WTC11 (cell line): ENCODE measurements at regions not wholly inside any gene's neighbourhood (a gene's known extent, or its start where the extent isn't known, plus 50 kb on each side); places are given as distances from the start of the nearest gene placed in this dataset.

ENCODE experiments used
- ATAC-seq: fragments of 200-7000 bp; cut with Tn5 transposase; 2 replicates; pipeline ENCODE4 v1.10.0; 2021; ENCODE audit warnings: mild to moderate bottlenecking, moderate library complexity
- CTCF ChIA-PET: fragments of 300-600 bp; sonication (Branson Sonifier 250); formaldehyde crosslinking; loops from one replicate; lab custom pipeline; 2021; ENCODE audit warnings: antibody characterized with exemption; lab: Charles Lee
- POLR2A ChIA-PET: fragments of 350-600 bp; sonication (Branson Sonifier 250); formaldehyde crosslinking; loops from one replicate; lab custom pipeline; 2021; ENCODE audit warnings: antibody characterized with exemption; lab: Charles Lee
- DNase-seq: peaks from one replicate; pipeline ENCODE4 v3.0.0; 2021; ENCODE audit warnings: low spot score
- H3K27ac Mint-ChIP-seq: 2 replicates; pipeline ENCODE4 v1.8.0; 2021; ENCODE audit warnings: mixed read lengths
- H3K27me3 Mint-ChIP-seq: 2 replicates; pipeline ENCODE4 v1.8.0; 2021; ENCODE audit warnings: low read depth, mild to moderate bottlenecking, moderate library complexity, mixed read lengths
- H3K36me3 Mint-ChIP-seq: 2 replicates; pipeline ENCODE4 v1.8.0; 2021; ENCODE audit warnings: mixed read lengths
- H3K4me1 Mint-ChIP-seq: 2 replicates; pipeline ENCODE4 v1.8.0; 2022; ENCODE audit warnings: mixed read lengths
- H3K4me3 Mint-ChIP-seq: 2 replicates; pipeline ENCODE4 v1.8.0; 2021; ENCODE audit warnings: mild to moderate bottlenecking, moderate library complexity, mixed read lengths
- H3K9me3 Mint-ChIP-seq: 2 replicates; pipeline ENCODE4 v1.8.0; 2021; ENCODE audit warnings: mixed read lengths
- CBFB ChIP-seq: sonication (generic); formaldehyde crosslinking; IDR thresholded peaks from 2 replicates; pipeline ENCODE4 v1.8.1; 2022; ENCODE audit warnings: mild to moderate bottlenecking, low read depth, missing genetic modification reagents
- E2F4 ChIP-seq: sonication (generic); formaldehyde crosslinking; IDR thresholded peaks from 2 replicates; pipeline ENCODE4 v1.8.1; 2022; ENCODE audit warnings: low read depth, mild to moderate bottlenecking, moderate library complexity, missing genetic modification reagents, borderline replicate concordance
- HMGA2 ChIP-seq: fragments of 250-450 bp; sonication (Bioruptor Pico); IDR thresholded peaks from 2 replicates; pipeline ENCODE4 v1.4.0; 2021; ENCODE audit warnings: mild to moderate bottlenecking, moderate library complexity
- IRF1 ChIP-seq: sonication (generic); formaldehyde crosslinking; IDR thresholded peaks from 2 replicates; pipeline ENCODE4 v1.8.0; 2023; ENCODE audit warnings: missing genetic modification reagents
- JAZF1 ChIP-seq: fragments of 250-450 bp; sonication (Bioruptor Pico); IDR thresholded peaks from 2 replicates; pipeline ENCODE4 v1.9.0; 2021; ENCODE audit warnings: moderate library complexity, mild to moderate bottlenecking, inconsistent platforms
- NFATC4 ChIP-seq: fragments of 250-450 bp; sonication (Bioruptor Pico); IDR thresholded peaks from 2 replicates; pipeline ENCODE4 v1.9.0; 2021; ENCODE audit warnings: mild to moderate bottlenecking
- NFE2L1 ChIP-seq: sonication (generic); formaldehyde crosslinking; IDR thresholded peaks from 2 replicates; pipeline ENCODE4 v1.8.1; 2023; ENCODE audit warnings: missing genetic modification reagents
- NFYB ChIP-seq: sonication (generic); formaldehyde crosslinking; conservative IDR thresholded peaks from 2 replicates; pipeline ENCODE4 v1.8.0; 2022; ENCODE audit warnings: low read depth, missing genetic modification reagents
- NR1H2 ChIP-seq: sonication (generic); formaldehyde crosslinking; IDR thresholded peaks from 2 replicates; pipeline ENCODE4 v1.9.0; 2021; ENCODE audit warnings: mild to moderate bottlenecking, moderate library complexity, missing genetic modification reagents
- OVOL2 ChIP-seq: fragments of 250-450 bp; sonication (Bioruptor Pico); IDR thresholded peaks from 2 replicates; pipeline ENCODE4 v1.9.0; 2021; ENCODE audit warnings: mild to moderate bottlenecking, borderline replicate concordance
- SP1 ChIP-seq: sonication (generic); formaldehyde crosslinking; conservative IDR thresholded peaks from 2 replicates; pipeline ENCODE4 v1.8.1; 2022; ENCODE audit warnings: missing genetic modification reagents
- TEAD4 ChIP-seq: sonication (generic); formaldehyde crosslinking; IDR thresholded peaks from 2 replicates; pipeline ENCODE4 v1.8.0; 2022; ENCODE audit warnings: mild to moderate bottlenecking, missing genetic modification reagents
- TP53 ChIP-seq: sonication (generic); formaldehyde crosslinking; IDR thresholded peaks from 2 replicates; pipeline ENCODE4 v1.8.1; 2023; ENCODE audit warnings: mild to moderate bottlenecking, missing genetic modification reagents
- ZMAT4 ChIP-seq: fragments of 250-450 bp; sonication (Bioruptor Pico); IDR thresholded peaks from 2 replicates; pipeline ENCODE4 v1.9.0; 2021; ENCODE audit warnings: mild to moderate bottlenecking
- ZNF138 ChIP-seq: sonication (generic); formaldehyde crosslinking; conservative IDR thresholded peaks from 2 replicates; pipeline ENCODE4 v1.8.1; 2022; ENCODE audit warnings: mild to moderate bottlenecking, moderate library complexity, missing genetic modification reagents
- ZNF263 ChIP-seq: sonication (generic); formaldehyde crosslinking; IDR thresholded peaks from 2 replicates; pipeline ENCODE4 v1.8.1; 2022; ENCODE audit warnings: low read depth, mild to moderate bottlenecking, moderate library complexity, missing genetic modification reagents
- ZNF317 ChIP-seq: sonication (generic); formaldehyde crosslinking; IDR thresholded peaks from 2 replicates; pipeline ENCODE4 v1.8.1; 2023; ENCODE audit warnings: low read depth, mild to moderate bottlenecking, moderate library complexity, missing genetic modification reagents, borderline replicate concordance
- ZNF512 ChIP-seq: sonication (generic); formaldehyde crosslinking; IDR thresholded peaks from 2 replicates; pipeline ENCODE4 v1.8.1; 2022; ENCODE audit warnings: missing genetic modification reagents, borderline replicate concordance
- ZSCAN18 ChIP-seq: fragments of 250-450 bp; sonication (Bioruptor Pico); IDR thresholded peaks from 2 replicates; pipeline ENCODE4 v2.1.2; 2022; ENCODE audit warnings: mild to moderate bottlenecking, moderate library complexity
- TF ChIP-seq, protein P1 (sequence below): sonication (generic); formaldehyde crosslinking; conservative IDR thresholded peaks from 2 replicates; pipeline ENCODE4 v1.8.1; 2023; ENCODE audit warnings: mild to moderate bottlenecking, low read depth, missing genetic modification reagents, moderate library complexity
- TF ChIP-seq, protein P2 (sequence below): sonication (generic); formaldehyde crosslinking; IDR thresholded peaks from 2 replicates; pipeline ENCODE4 v1.8.1; 2022; ENCODE audit warnings: mild to moderate bottlenecking, missing genetic modification reagents, moderate library complexity, borderline replicate concordance

DNA sequence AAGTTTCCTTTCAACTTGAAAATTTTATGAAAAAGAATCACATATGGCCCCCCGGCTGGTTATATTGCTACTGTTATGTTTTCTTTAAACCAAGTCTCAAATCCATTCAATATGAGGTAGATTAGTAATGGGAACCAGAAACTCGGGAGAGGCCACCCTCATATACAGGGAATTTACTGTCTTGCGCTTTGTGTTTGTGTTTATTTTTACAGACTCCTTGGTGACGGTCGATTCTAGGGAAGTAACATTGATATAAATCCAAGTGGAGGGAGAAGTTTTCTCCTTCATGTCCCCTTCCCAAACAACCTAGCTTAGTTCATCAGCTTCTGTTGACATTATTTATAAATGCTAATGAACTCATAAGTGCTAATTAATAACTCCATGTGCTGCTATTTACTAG lies 163.5 kb upstream of the LMO4 start:
- Mint-ChIP-seq H3K4me1 (peaks cover 11% of the 10 kb centered on the region), H3K9me3 (no peaks in the 10 kb centered on the region), H3K27ac (no peak overlapping the region), H3K4me3 (no peak overlapping the region), H3K27me3 (no peaks in the 10 kb centered on the region), H3K36me3 (no peaks in the 10 kb centered on the region)
- no peak for DNase-seq
- POLR2A ChIA-PET, result no interaction called here
- CTCF ChIA-PET, result no interaction called here
- no peak for TF ChIP-seq ZSCAN18 (CRISPR knock-in tag)
- TF ChIP-seq ZMAT4 (CRISPR knock-in tag), result no peak
- TF ChIP-seq SP1 (CRISPR knock-in tag), result no peak
- TF ChIP-seq ZNF138 (CRISPR knock-in tag), result no peak
- TF ChIP-seq JAZF1, result no peak
- TF ChIP-seq IRF1 (CRISPR knock-in tag), result no peak
- TF ChIP-seq OVOL2 (CRISPR knock-in tag), result no peak
- no peak for TF ChIP-seq ZNF317 (CRISPR knock-in tag)
- TF ChIP-seq CBFB, result no peak
- TF ChIP-seq NR1H2 (CRISPR knock-in tag), result no peak
- no peak for TF ChIP-seq NFYB (CRISPR knock-in tag)
- TF ChIP-seq, protein P1, sequence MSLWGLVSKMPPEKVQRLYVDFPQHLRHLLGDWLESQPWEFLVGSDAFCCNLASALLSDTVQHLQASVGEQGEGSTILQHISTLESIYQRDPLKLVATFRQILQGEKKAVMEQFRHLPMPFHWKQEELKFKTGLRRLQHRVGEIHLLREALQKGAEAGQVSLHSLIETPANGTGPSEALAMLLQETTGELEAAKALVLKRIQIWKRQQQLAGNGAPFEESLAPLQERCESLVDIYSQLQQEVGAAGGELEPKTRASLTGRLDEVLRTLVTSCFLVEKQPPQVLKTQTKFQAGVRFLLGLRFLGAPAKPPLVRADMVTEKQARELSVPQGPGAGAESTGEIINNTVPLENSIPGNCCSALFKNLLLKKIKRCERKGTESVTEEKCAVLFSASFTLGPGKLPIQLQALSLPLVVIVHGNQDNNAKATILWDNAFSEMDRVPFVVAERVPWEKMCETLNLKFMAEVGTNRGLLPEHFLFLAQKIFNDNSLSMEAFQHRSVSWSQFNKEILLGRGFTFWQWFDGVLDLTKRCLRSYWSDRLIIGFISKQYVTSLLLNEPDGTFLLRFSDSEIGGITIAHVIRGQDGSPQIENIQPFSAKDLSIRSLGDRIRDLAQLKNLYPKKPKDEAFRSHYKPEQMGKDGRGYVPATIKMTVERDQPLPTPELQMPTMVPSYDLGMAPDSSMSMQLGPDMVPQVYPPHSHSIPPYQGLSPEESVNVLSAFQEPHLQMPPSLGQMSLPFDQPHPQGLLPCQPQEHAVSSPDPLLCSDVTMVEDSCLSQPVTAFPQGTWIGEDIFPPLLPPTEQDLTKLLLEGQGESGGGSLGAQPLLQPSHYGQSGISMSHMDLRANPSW, result no peak
- TF ChIP-seq NFATC4 (CRISPR knock-in tag), result no peak
- no peak for ATAC-seq

DNA sequence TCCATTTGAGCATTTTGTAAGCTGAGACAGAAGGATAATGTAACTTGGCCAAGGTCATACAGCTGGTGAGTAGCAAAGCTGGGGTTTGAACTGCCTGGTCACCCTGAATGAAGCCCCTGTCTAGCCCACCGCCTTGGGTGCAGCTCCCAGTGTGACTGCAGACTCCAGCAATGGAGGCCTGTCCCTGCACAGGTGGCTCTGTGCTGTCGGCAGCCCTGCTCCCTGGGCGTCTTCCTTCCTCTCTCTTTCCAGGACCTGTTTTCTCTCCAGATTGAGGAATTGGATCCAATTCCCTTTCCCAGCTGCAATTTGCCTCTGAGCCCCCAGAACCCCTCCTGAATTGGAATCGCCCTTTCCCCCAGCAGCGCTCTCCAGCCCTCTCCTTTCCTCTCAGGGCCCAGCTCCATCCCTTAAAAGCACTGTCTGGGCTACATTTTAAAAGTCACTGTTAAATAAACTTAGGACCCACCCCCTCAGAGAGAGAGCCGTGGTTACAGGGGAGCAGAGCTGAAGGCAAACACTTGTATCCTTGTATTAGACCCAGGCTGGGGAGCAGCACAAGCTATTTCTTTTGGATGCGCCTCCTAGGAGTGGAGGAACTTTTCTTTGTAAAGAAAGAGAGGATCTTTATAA lies 161.4 kb upstream of the LMO4 start:
- H3K4me1 Mint-ChIP-seq, result peaks cover 18% of the 10 kb centered on the region
- H3K27me3 Mint-ChIP-seq, result no peaks in the 10 kb centered on the region
- ChIA-PET CTCF (interaction anchor here (0.7 to 1.5 kb wide), 4 partner anchors 11 to 893 kb away, joined by 3 to 4 read pairs (median 4); no protein-coding TSS in a partner anchor), POLR2A (interaction anchor here (0.7 kb wide), 1 partner anchor 60 kb away, joined by 4 read pairs; no protein-coding TSS in a partner anchor)
- H3K36me3 Mint-ChIP-seq, result no peaks in the 10 kb centered on the region
- no peaks in the 10 kb centered on the region for H3K9me3 Mint-ChIP-seq
- no peak for ATAC-seq
- DNase-seq, result no peak
- no peak overlapping the region for H3K27ac Mint-ChIP-seq
- no peak overlapping the region for H3K4me3 Mint-ChIP-seq
- TF ChIP-seq NFYB (CRISPR knock-in tag) (no peak), NFE2L1 (no peak), ZNF512 (CRISPR knock-in tag) (no peak), TEAD4 (CRISPR knock-in tag) (no peak), OVOL2 (CRISPR knock-in tag) (no peak), E2F4 (CRISPR knock-in tag) (no peak), ZNF263 (CRISPR knock-in tag) (no peak), HMGA2 (CRISPR knock-in tag) (no peak), TP53 (CRISPR knock-in tag) (no peak)
- TF ChIP-seq, protein P2, sequence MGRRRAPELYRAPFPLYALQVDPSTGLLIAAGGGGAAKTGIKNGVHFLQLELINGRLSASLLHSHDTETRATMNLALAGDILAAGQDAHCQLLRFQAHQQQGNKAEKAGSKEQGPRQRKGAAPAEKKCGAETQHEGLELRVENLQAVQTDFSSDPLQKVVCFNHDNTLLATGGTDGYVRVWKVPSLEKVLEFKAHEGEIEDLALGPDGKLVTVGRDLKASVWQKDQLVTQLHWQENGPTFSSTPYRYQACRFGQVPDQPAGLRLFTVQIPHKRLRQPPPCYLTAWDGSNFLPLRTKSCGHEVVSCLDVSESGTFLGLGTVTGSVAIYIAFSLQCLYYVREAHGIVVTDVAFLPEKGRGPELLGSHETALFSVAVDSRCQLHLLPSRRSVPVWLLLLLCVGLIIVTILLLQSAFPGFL (CRISPR knock-in tag), result no peak
